Mononuclear cell (primary cell): ENCODE measurements at regions not wholly inside any gene's neighbourhood (a gene's known extent, or its start where the extent isn't known, plus 50 kb on each side); places are given as distances from the start of the nearest gene placed in this dataset.
"Not testable (repeated sequence)": the region's sequence is repeated elsewhere in the genome, so short reads cannot be mapped to it uniquely, and the experiment has no call there.

Source experiments
- H3K27me3 ChIP-seq: 2 replicates; pipeline ENCODE4 v1.6.0; 2011; ENCODE audit warnings: low read length, control low read depth; ENCODE audit not compliant: insufficient read depth
- H3K4me1 ChIP-seq: 2 replicates; pipeline ENCODE4 v1.5.1; 2011; ENCODE audit warnings: mild to moderate bottlenecking, low read length, control low read depth; ENCODE audit not compliant: insufficient read depth
- H3K4me3 ChIP-seq: 2 replicates; pipeline ENCODE4 v1.5.1; 2011; ENCODE audit warnings: mild to moderate bottlenecking, low read length, moderate library complexity
- H3K9me3 ChIP-seq: 2 replicates; pipeline ENCODE4 v1.5.1; 2011; ENCODE audit warnings: low read depth, mild to moderate bottlenecking, control low read depth, low read length

DNA sequence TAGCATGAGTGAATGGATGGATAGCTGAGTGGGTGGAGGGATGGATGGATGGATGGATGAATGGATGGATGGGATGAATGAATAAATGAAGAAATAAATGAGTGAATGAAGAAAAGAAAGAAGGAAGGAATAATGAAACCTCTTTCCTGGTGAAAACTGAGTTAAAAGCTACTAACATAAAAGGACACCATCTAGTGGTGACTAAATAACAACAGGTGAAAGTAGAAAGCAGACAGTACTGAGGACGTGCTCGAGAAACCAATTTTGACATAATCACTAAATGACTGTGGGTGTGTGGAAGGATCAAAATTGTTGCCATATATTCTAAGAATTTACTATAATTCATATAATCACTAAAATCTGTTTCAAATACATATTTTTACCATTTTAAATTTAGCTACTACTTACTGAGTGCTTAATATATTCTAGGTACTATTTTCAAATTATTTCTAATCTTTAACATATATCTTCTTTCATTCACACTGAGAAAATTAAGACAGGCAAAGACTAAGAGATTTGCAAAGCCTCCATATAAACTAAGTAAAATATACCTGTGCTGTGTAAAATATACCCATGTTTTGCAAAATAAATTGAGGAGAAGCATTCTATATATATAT, 522.9 kb downstream of the LRRIQ3 start:
- Histone ChIP-seq H3K27me3 (no peaks in the 10 kb centered on the region), H3K4me3 (no peak overlapping the region), H3K9me3 (no peaks in the 10 kb centered on the region), H3K4me1 (no peaks in the 10 kb centered on the region)

DNA sequence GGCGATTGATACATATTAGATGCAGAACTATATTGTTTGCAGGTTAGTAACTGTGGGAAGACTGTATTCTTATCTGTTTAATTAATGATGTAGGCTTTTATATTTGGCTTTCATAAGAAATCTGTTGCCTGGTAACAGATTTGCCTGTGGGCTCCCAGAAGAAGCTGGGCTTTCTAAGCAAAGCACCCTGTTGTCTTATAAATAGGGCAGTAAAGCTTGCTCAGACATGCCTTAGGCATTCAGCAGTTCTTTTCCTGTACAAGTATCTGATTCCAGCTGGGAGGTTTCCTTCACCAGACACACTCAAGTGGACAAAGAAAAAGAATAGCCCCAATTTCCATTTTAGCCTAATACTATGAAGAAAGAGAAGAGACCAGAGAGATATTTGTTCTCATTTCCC, 524.0 kb downstream of the LRRIQ3 start:
- Histone ChIP-seq H3K4me3 (no peak overlapping the region), H3K27me3 (no peaks in the 10 kb centered on the region), H3K9me3 (no peaks in the 10 kb centered on the region)

DNA sequence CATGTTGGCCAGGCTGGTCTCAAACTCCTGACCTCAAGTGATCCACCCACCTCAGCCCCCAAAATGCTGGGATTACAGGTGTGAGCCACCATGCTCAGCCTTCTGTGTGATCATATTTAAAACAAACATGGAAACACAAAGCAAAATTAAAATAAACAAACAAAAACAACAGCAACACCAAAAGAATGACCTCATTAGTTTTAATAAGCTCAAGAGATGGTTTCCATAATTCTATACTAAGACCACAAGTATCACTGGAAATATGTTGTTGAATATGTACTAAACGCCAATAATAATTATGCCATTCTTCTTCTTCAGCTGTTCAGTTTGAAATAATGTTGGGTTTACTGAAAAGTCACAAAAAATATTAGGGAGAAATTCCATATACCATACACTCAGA, 526.4 kb downstream of the LRRIQ3 start:
- Histone ChIP-seq H3K27me3 (no peaks in the 10 kb centered on the region), H3K4me3 (no peak overlapping the region), H3K9me3 (no peaks in the 10 kb centered on the region), H3K4me1 (no peaks in the 10 kb centered on the region)

More for the DNA sequence above, 524.0 kb downstream of the LRRIQ3 start:
- no peaks in the 10 kb centered on the region for H3K4me1 ChIP-seq

DNA sequence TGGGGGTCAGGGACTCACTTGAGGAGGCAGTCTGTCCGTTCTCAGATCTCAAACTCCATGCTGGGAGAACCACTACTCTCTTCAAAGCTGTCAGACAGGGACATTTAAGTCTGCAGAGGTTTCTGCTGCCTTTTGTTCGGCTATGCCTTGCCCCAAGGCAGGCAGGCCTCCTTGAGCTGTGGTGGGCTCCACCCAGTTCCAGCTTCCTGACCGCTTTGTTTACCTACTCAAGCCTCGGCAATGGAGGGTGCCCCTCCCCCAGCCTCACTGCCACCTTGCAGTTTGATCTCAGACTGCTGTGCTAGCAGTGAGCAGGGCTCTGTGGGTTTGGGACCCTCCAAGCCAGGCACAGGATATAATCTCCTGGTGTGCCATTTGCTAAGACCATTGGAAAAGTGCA, 530.0 kb downstream of the LRRIQ3 start:
- not testable (repeated sequence) for H3K27me3 ChIP-seq, H3K4me1 ChIP-seq, H3K9me3 ChIP-seq, H3K4me3 ChIP-seq

DNA sequence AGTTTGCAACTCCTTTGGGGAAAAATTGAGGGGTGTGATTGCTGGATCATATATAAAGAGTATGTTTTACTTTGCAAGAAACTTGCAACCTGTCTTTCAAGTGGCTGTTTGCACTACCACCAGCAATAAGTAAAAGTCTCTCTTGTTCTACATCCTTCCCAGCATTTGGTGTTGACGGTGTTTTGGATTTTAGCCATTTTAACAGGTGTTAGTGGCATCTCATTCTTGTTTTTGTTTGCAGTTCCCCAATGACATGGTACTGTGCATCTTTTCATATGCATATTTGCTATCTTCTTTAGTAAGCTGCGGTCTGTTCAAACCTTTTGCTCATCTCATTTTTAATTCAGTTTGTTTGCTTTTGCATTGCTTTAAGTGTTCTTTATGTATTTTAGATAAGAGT, 535.5 kb downstream of the LRRIQ3 start:
- Histone ChIP-seq H3K4me3 (no peak overlapping the region), H3K4me1 (no peaks in the 10 kb centered on the region), H3K9me3 (no peaks in the 10 kb centered on the region), H3K27me3 (no peaks in the 10 kb centered on the region)

DNA sequence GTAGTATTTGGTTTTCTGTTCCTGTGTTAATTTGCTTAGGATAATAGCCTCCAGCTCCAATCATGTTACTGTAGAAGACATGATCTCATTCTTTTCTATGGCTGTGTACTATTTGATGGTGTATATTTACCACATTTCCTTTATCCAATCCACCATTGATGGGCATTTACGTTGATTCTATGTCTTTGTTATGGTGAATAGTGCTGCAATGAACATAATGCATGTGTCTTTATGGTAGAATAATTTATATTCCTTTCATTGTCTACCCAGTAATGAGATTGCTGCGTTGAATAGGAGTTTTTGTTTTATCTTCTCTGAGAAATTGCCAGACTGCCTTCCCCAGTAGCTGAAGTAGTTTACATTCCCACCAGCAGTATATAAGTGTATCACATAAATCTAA, 538.8 kb downstream of the LRRIQ3 start:
- no peaks in the 10 kb centered on the region for H3K27me3 ChIP-seq
- no peak overlapping the region for H3K4me3 ChIP-seq
- no peaks in the 10 kb centered on the region for H3K4me1 ChIP-seq

DNA sequence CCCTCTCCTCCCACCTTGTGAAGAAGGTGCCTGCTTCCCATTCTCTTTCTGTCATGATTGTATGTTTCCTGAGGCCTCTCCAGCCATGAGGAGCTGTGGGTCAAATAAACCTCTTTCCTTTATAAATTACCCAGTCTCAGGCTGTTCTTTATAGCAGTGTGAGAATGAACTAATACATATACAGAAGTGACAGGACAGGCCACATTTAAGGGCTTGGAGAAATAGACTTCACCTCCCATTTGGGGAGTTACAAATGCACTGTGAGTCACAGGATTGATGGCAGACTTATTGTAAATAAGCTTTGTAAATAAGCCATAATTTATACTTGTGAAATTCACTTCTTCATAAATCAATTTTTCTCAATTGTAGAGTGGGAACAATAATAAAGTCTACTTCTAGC, 543.3 kb downstream of the LRRIQ3 start:
- no peaks in the 10 kb centered on the region for H3K4me1 ChIP-seq
- no peak overlapping the region for H3K4me3 ChIP-seq
- H3K27me3 ChIP-seq: no peaks in the 10 kb centered on the region
- H3K9me3 ChIP-seq: no peaks in the 10 kb centered on the region

More for the DNA sequence above, 538.8 kb downstream of the LRRIQ3 start:
- no peaks in the 10 kb centered on the region for H3K9me3 ChIP-seq

DNA sequence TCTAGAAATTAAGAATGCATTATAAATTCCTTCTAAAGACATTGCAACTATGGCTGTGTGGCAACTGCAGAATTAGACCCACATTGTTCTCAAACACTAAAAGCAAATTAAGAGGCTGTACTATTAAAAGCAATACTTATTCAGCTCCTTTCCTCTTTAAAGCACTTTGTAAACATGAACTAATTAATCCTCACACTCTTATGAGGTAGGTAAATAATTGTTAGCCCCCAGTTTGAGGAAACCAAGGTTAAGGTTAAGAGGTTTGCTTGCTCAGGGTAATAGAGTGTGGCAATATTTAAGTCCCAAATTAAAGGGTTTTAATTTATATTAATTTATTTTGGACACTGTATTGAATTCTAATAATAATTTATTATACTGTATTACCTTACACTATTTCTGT, 553.8 kb downstream of the LRRIQ3 start:
- no peaks in the 10 kb centered on the region for H3K9me3 ChIP-seq
- H3K27me3 ChIP-seq: no peaks in the 10 kb centered on the region
- H3K4me3 ChIP-seq: no peak overlapping the region
- H3K4me1 ChIP-seq: no peaks in the 10 kb centered on the region

DNA sequence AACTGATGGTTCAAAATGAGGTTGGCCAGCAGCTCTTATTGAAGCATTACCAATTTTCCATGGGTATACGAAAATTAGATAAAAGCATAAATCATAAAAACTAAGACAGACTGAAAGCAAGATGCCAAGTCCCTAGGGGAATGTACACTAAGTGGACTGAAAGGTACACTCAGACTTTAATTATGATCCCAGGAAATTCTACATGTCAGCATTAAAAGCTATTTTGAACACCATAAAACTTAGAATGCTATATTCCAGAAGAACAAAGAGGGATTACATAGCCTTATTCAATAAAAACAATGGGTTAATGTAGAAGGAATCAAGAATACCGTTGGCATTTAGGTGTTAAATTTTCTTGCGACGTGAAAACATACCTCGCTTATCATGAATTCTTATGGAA, 558.5 kb downstream of the LRRIQ3 start:
- H3K27me3 ChIP-seq: no peaks in the 10 kb centered on the region
- no peak overlapping the region for H3K4me3 ChIP-seq
- no peaks in the 10 kb centered on the region for H3K4me1 ChIP-seq
- no peaks in the 10 kb centered on the region for H3K9me3 ChIP-seq

DNA sequence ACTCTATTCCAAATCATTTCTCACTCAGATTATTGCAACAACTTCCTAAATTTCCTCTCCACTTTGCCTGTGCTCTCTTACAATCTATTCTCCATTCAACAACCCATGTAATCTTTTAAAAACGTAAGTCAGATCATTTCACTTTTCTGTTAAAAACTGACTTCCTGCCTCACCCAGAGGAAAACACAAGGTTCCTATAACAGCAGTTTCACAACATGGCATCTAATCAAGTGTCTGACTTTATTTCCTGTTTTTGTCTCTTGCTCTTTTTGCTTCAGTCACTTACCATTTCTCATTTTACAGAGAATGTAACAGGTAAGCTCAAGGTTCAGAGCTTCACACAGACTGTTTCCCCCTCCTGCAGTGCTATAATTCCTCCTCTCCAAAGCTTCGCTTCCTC, 560.7 kb downstream of the LRRIQ3 start:
- Histone ChIP-seq H3K4me3 (no peak overlapping the region), H3K27me3 (no peaks in the 10 kb centered on the region), H3K4me1 (no peaks in the 10 kb centered on the region), H3K9me3 (no peaks in the 10 kb centered on the region)

DNA sequence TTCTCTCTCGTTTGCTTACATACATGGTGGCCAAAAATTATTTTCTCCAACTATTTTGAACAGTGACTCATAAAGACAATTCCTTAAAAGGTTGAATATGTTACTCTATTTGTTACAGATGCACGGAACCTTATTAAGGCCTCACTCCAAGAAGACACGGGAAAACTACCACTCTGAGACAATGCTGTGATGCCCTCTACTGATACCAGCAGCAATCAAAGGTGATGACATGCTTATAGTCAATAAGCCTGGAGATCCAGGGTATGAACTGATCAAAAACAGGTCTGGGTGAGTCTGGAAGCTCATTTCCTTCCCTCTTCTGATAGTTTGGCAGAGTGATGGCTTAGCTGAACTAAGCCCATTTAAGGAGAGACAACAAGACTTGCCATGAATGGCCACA, 563.0 kb downstream of the LRRIQ3 start:
- no peaks in the 10 kb centered on the region for H3K4me1 ChIP-seq
- no peaks in the 10 kb centered on the region for H3K27me3 ChIP-seq
- H3K9me3 ChIP-seq: no peaks in the 10 kb centered on the region
- H3K4me3 ChIP-seq: no peak overlapping the region

DNA sequence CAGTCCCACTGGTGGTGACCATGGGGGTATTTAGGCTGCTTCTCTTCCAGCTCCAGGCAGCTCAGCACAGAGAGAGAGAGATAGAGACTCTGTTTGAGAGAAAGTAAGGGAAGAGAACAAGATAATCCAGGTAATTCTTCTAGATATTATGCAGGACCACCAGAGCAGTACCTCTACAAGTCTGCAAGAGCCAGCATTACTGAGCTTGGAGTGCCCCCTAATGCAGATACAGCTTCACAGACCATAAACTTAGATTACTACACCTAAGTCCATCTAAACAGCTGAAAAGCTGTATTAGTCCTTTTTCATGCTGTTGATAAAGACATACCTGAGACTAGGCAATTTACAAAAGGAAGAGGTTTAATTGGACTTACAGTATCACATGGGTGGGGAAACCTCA, 570.3 kb downstream of the LRRIQ3 start:
- no peaks in the 10 kb centered on the region for H3K27me3 ChIP-seq
- no peaks in the 10 kb centered on the region for H3K4me1 ChIP-seq
- H3K4me3 ChIP-seq: no peak overlapping the region
- H3K9me3 ChIP-seq: no peaks in the 10 kb centered on the region

DNA sequence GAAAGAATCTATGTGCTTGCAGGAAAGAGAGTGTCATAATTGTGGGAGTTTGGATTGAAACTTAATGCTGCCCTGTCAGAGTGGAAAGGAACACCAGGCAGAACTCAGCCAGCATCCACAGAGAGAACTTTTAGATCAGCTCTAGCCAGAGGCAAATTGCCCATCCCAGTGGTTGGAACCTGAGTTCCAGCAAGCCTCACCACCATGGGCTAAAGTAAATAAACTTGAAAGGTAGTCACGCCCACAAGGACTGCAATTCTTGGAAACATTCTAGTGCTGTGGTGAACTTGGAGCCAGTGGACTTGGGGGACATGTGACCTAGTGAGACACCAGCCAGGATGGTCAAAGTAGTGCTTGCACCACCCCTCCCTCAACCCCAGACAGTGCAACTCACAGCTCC, 571.6 kb downstream of the LRRIQ3 start:
- no peaks in the 10 kb centered on the region for H3K9me3 ChIP-seq
- H3K4me3 ChIP-seq: no peak overlapping the region
- H3K4me1 ChIP-seq: no peaks in the 10 kb centered on the region
- H3K27me3 ChIP-seq: no peaks in the 10 kb centered on the region

DNA sequence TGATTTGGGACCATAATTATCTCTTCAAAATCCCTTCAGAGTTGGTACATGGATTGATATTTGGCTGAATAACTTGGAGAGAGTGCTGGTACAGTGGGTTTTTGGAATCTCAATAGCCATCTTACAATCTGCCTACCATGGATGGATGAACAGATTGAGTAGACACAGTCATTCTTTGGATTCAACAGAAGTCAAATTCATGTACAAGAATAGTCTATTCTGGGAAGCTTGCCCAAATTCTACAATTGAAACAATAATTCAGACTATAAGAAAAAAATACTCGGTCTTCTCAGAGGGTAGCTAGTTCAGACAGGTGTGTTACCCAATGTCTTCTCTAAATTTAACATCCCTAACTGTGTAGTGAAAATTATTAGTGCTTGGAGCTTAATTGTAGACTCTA, 574.0 kb downstream of the LRRIQ3 start:
- Histone ChIP-seq H3K4me3 (no peak overlapping the region), H3K27me3 (no peaks in the 10 kb centered on the region), H3K9me3 (no peaks in the 10 kb centered on the region), H3K4me1 (no peaks in the 10 kb centered on the region)

DNA sequence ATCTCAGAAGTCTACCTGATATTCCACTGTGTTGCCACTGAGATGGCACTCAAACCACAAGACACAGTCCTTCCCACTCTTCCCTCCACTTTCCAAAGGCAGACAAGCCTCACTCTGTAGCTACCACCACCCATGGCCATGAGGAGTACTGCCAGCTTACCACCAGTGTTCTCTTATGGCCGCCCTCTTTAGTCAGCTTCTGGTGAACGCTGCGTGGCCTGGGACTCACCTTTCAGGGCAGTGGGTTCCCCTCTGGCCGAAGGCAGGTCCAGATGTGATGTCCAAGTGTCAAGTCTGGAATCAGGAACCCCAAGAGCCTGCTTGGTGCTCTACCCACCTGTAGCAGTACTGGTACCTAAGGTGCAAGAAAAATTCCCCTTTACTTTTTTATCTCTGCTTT, 580.8 kb downstream of the LRRIQ3 start:
- Histone ChIP-seq H3K9me3 (no peaks in the 10 kb centered on the region), H3K4me1 (no peaks in the 10 kb centered on the region), H3K4me3 (no peak overlapping the region), H3K27me3 (no peaks in the 10 kb centered on the region)

DNA sequence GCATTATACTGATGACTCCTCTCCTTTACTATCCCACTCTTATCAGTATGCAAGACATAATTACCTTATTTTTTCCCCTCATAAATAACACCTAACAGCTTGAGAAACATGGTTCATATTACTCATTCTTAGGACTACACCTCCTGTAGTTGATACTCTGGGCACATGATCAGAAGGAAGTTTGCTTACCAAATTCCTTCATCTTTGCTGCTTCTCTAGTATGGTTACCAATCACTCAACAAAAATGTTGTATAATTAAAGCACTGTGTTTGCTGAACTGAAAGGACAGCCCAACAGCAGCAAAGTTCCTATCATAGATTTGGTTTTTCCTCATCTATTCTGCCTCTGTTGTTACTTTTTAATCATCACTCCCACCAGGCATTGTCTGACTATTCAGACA, 586.3 kb downstream of the LRRIQ3 start:
- Histone ChIP-seq H3K9me3 (no peaks in the 10 kb centered on the region), H3K4me1 (no peaks in the 10 kb centered on the region), H3K4me3 (no peak overlapping the region), H3K27me3 (no peaks in the 10 kb centered on the region)

DNA sequence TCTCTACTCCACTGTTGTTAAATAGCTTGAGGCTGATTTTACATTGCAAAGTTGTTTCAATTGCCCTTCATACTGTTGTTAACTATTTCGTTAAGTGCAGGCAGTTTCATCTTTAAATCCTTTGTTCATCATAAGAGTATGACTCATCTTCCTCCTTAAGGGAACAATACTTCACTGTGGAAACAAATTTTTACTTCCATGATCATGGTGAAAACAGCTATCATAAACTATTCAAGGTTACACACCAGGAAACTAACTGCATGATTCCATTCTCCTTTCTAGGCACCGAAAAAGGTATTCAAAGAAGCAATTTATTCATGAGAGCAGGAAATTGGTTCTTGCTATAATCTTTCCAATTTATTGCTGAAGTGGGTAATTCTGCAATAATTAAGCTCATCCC, 593.2 kb downstream of the LRRIQ3 start:
- no peaks in the 10 kb centered on the region for H3K4me1 ChIP-seq
- H3K4me3 ChIP-seq: no peak overlapping the region
- no peaks in the 10 kb centered on the region for H3K9me3 ChIP-seq
- H3K27me3 ChIP-seq: no peaks in the 10 kb centered on the region
